ENCODE measurements at regions not wholly inside any gene's neighbourhood (a gene's known extent, or its start where the extent isn't known, plus 50 kb on each side); places are given as distances from the start of the nearest gene placed in this dataset.
A peak's percentile ranks its signal among the peaks of the same experiment; 100 is the strongest.

DNA sequence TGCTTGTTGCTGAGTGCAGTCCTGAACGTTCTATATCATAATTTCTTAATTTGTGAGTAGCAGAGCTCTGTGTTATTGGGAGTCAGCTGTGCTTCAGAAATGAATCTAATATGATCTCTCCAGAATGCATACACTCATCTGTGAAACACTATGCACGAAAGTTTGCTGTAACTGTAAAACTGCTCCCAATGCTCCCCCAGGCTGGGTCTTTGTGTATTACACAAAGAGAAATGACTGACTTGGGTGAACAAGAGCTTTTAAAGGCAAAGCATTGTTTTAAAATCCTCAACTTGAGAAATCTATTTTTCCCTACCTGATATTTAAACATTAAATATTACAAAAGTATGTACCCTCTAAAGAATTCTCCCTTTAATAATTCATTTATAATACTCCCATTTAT, 636.7 kb upstream of the KIF2B start:
- TF ChIP-seq, protein P1, sequence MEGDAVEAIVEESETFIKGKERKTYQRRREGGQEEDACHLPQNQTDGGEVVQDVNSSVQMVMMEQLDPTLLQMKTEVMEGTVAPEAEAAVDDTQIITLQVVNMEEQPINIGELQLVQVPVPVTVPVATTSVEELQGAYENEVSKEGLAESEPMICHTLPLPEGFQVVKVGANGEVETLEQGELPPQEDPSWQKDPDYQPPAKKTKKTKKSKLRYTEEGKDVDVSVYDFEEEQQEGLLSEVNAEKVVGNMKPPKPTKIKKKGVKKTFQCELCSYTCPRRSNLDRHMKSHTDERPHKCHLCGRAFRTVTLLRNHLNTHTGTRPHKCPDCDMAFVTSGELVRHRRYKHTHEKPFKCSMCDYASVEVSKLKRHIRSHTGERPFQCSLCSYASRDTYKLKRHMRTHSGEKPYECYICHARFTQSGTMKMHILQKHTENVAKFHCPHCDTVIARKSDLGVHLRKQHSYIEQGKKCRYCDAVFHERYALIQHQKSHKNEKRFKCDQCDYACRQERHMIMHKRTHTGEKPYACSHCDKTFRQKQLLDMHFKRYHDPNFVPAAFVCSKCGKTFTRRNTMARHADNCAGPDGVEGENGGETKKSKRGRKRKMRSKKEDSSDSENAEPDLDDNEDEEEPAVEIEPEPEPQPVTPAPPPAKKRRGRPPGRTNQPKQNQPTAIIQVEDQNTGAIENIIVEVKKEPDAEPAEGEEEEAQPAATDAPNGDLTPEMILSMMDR (IDR thresholded peaks at IDR 0.05), result no peak
- no peak for TF ChIP-seq POLR2A (IDR thresholded peaks at IDR 0.05)
- WGBS, 2 donors, result 38 to 45% methylated on average over 2 of the region's 2 CpGs
- H3K4me1 ChIP-seq, result no peaks in the 10 kb centered on the region
- no peak overlapping the region for H3K4me3 ChIP-seq
- ATAC-seq (no peak), DNase-seq (no peak)
- intact Hi-C loops (cut with DNase I), result no loop called here
- no peaks in the 10 kb centered on the region for H3K36me3 ChIP-seq (replicated peaks in 1 of 2; ENCODE audit: insufficient read depth in 1 of 2, low read depth in 2 of 2)
- no peaks in the 10 kb centered on the region for H3K9me3 ChIP-seq
- H3K27ac ChIP-seq, result no peak overlapping the region
- no peaks in the 10 kb centered on the region for H3K27me3 ChIP-seq

DNA sequence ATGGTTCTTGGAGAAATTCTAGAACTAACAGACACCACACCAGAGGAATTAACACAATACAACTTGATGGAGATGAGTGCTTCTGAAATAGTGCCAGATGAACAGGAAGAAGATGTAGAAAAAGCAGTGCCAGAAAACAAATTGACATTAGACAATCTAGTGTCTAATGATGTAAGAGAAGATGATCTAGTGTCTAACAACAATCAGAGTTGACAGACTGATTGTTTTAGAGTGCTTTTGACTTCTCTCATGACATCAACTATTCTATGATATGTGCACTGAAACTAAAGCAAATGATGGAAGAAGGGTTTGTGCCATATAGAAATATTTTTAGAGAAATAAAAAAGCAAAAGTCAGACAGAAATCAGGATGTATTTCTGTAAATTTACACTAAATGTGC, 646.1 kb upstream of the KIF2B start:
- no peak overlapping the region for H3K27ac ChIP-seq
- no peaks in the 10 kb centered on the region for H3K9me3 ChIP-seq
- no peaks in the 10 kb centered on the region for H3K36me3 ChIP-seq (replicated peaks in 1 of 2; ENCODE audit: insufficient read depth in 1 of 2, low read depth in 2 of 2)
- no peak for DNase-seq
- H3K27me3 ChIP-seq, result no peaks in the 10 kb centered on the region
- TF ChIP-seq, protein P1 (IDR thresholded peaks at IDR 0.05), result no peak
- TF ChIP-seq POLR2A (IDR thresholded peaks at IDR 0.05), result no peak
- no peak overlapping the region for H3K4me3 ChIP-seq
- intact Hi-C loops (cut with DNase I), result no loop called here
- ATAC-seq, result no peak
- no peaks in the 10 kb centered on the region for H3K4me1 ChIP-seq

DNA sequence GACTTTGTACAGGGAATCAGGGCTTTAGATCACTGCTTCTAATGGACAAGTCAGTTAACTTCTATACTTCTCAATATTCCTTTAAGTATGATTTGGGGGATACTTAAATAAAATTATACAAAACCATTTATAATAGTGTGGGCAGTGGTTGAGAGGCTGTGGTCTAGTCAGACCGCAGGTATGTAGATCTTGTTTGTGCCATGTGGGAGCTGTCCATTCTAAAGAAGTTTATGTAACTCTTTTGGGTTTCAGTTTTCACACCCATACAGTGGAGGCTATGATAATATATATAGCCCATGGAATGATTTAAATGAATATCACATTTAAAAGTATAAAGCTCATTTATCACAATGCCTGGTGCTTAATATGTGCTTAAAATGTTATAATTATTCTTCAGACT, 654.3 kb upstream of the KIF2B start:
- WGBS, 2 donors, result 45 to 59% methylated on average over 1 of the region's 1 CpG
- TF ChIP-seq, protein P1 (IDR thresholded peaks at IDR 0.05), result no peak
- TF ChIP-seq POLR2A (IDR thresholded peaks at IDR 0.05), result no peak
- no peaks in the 10 kb centered on the region for H3K9me3 ChIP-seq
- H3K27ac ChIP-seq, result no peak overlapping the region
- ATAC-seq (no peak), DNase-seq (no peak)
- no peaks in the 10 kb centered on the region for H3K4me1 ChIP-seq
- no peaks in the 10 kb centered on the region for H3K27me3 ChIP-seq
- no peaks in the 10 kb centered on the region for H3K36me3 ChIP-seq (replicated peaks in 1 of 2; ENCODE audit: insufficient read depth in 1 of 2, low read depth in 2 of 2)
- no peak overlapping the region for H3K4me3 ChIP-seq
- intact Hi-C loops (cut with DNase I), result no loop called here

DNA sequence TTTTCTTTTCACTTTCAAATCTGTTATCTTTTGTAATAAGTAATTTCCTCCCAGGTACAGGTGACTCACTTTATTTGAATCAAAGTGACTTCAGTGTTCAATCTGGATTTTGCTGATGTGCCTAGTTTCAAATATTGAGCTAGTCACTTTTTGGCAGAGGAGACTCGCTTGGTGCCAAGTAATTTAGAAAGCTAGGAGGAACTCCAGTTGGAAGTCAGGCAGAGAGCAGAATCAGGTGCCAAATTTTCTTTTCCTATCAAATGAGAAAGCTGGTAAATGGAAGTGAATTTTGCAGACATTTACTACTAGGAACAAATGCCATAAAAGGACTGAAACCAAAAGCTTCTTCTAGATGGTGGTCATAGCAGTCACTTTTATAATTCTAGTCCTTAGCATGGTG, 656.0 kb upstream of the KIF2B start:
- no peak overlapping the region for H3K27ac ChIP-seq
- H3K4me3 ChIP-seq, result no peak overlapping the region
- H3K4me1 ChIP-seq, result no peaks in the 10 kb centered on the region
- no peak for DNase-seq
- H3K36me3 ChIP-seq (replicated peaks in 1 of 2; ENCODE audit: insufficient read depth in 1 of 2, low read depth in 2 of 2), result no peaks in the 10 kb centered on the region
- ATAC-seq, result no peak
- H3K27me3 ChIP-seq, result no peaks in the 10 kb centered on the region
- TF ChIP-seq, protein P1 (IDR thresholded peaks at IDR 0.05), result no peak
- TF ChIP-seq POLR2A (IDR thresholded peaks at IDR 0.05), result no peak
- intact Hi-C loops (cut with DNase I), result no loop called here
- H3K9me3 ChIP-seq, result no peaks in the 10 kb centered on the region
- WGBS, 2 donors, result 46 to 48% methylated on average over 1 of the region's 1 CpG

DNA sequence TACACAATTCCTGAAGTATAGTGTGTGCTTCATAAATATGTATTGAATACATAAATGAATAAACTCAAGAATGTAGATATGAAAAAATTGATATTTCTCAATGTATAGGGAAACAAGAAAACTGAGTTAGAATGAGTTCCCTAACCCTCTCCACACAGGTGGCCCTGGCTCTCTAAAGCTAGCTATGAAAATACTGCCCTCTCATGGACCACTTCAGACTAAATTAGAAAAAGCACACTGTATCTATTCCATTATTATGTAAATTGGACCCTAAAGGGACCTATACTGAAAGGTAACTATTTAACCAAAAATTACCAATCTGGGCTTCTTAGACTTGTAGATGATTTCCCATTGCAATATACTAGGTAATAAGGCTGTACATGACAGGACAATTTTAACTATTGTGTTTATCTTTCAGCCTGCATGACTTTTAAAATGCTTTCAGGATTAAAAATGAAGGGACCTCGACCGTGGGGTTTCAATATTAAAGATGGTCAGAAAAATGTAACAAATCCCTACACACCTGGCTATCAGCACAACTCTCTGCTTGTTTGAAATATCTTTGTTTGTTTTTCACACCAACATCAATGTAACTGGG, 672.5 kb upstream of the KIF2B start:
- ATAC-seq, result no peak
- intact Hi-C loops (cut with DNase I), result no loop called here
- no peaks in the 10 kb centered on the region for H3K9me3 ChIP-seq
- 33 to 36% methylated on average over 2 of the region's 2 CpGs for WGBS, 2 donors
- H3K4me1 ChIP-seq, result no peaks in the 10 kb centered on the region
- TF ChIP-seq, protein P1 (IDR thresholded peaks at IDR 0.05), result peak in 4 of 7 experiments; percentile 9 to 34 (median 25)
- no peak for TF ChIP-seq POLR2A (IDR thresholded peaks at IDR 0.05)
- no peak overlapping the region for H3K27ac ChIP-seq
- H3K36me3 ChIP-seq (replicated peaks in 1 of 2; ENCODE audit: insufficient read depth in 1 of 2, low read depth in 2 of 2), result no peaks in the 10 kb centered on the region
- DNase-seq, result no peak
- no peaks in the 10 kb centered on the region for H3K27me3 ChIP-seq
- H3K4me3 ChIP-seq, result no peak overlapping the region
